A549 (cell line): ENCODE measurements at regions not wholly inside any gene's neighbourhood (a gene's known extent, or its start where the extent isn't known, plus 50 kb on each side); places are given as distances from the start of the nearest gene placed in this dataset.

Experiments used
- KDM1A ChIP-seq: fragments of 200-600 bp; sonication (generic); IDR thresholded peaks from 2 replicates; pipeline ENCODE4 v1.6.1; 2016; ENCODE audit warnings: low read depth, mild to moderate bottlenecking
- MYC ChIP-seq: IDR thresholded peaks from 2 replicates; pipeline ENCODE4 v1.6.1; 2012; ENCODE audit warnings: mild to moderate bottlenecking, inconsistent platforms, low read length, improper control_type of control experiment, borderline replicate concordance
- POLR2A ChIP-seq: IDR thresholded peaks from 2 replicates; pipeline ENCODE4 v1.6.1; 2012; ENCODE audit warnings: mild to moderate bottlenecking, low read length
- RCOR1 ChIP-seq: fragments of 150-350 bp; IDR thresholded peaks from 2 replicates; pipeline ENCODE4 v1.6.1; 2014; ENCODE audit warnings: antibody characterized with exemption, low read length, low read depth
- TF ChIP-seq, protein P1 (sequence below): fragments of 200-600 bp; sonication (generic); IDR thresholded peaks from 2 replicates; pipeline ENCODE4 v1.6.1; 2016; ENCODE audit warnings: antibody characterized with exemption, mild to moderate bottlenecking, moderate library complexity
- TF ChIP-seq, protein P2 (sequence below): fragments of >200 bp; sonication (Bioruptor Twin); formaldehyde crosslinking; IDR thresholded peaks from 3 replicates; pipeline ENCODE4 v1.5.1; 2016

DNA sequence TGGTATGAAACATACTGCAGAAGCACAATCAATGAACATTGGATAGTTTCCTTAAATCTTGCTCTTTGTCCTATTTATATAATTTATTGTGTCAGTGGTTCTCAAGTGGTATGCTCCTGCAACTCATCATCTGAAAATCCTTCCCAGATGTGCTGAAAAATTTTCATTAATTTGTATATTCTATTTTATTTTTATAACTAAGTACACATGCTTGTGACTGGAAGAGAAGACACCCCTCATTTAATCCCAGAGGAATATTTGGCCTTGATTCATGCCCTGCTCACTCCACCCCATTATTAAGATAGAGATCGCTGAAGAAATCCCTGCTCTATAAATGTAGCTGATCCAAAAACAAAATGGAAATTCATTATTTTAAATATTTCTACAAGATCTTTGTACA lies 870.5 kb upstream of the CXADR start:
- TF ChIP-seq, protein P1, sequence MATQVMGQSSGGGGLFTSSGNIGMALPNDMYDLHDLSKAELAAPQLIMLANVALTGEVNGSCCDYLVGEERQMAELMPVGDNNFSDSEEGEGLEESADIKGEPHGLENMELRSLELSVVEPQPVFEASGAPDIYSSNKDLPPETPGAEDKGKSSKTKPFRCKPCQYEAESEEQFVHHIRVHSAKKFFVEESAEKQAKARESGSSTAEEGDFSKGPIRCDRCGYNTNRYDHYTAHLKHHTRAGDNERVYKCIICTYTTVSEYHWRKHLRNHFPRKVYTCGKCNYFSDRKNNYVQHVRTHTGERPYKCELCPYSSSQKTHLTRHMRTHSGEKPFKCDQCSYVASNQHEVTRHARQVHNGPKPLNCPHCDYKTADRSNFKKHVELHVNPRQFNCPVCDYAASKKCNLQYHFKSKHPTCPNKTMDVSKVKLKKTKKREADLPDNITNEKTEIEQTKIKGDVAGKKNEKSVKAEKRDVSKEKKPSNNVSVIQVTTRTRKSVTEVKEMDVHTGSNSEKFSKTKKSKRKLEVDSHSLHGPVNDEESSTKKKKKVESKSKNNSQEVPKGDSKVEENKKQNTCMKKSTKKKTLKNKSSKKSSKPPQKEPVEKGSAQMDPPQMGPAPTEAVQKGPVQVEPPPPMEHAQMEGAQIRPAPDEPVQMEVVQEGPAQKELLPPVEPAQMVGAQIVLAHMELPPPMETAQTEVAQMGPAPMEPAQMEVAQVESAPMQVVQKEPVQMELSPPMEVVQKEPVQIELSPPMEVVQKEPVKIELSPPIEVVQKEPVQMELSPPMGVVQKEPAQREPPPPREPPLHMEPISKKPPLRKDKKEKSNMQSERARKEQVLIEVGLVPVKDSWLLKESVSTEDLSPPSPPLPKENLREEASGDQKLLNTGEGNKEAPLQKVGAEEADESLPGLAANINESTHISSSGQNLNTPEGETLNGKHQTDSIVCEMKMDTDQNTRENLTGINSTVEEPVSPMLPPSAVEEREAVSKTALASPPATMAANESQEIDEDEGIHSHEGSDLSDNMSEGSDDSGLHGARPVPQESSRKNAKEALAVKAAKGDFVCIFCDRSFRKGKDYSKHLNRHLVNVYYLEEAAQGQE = no peak
- TF ChIP-seq KDM1A = no peak
- no peak for TF ChIP-seq MYC
- TF ChIP-seq POLR2A = no peak
- no peak for TF ChIP-seq RCOR1
- TF ChIP-seq, protein P2, sequence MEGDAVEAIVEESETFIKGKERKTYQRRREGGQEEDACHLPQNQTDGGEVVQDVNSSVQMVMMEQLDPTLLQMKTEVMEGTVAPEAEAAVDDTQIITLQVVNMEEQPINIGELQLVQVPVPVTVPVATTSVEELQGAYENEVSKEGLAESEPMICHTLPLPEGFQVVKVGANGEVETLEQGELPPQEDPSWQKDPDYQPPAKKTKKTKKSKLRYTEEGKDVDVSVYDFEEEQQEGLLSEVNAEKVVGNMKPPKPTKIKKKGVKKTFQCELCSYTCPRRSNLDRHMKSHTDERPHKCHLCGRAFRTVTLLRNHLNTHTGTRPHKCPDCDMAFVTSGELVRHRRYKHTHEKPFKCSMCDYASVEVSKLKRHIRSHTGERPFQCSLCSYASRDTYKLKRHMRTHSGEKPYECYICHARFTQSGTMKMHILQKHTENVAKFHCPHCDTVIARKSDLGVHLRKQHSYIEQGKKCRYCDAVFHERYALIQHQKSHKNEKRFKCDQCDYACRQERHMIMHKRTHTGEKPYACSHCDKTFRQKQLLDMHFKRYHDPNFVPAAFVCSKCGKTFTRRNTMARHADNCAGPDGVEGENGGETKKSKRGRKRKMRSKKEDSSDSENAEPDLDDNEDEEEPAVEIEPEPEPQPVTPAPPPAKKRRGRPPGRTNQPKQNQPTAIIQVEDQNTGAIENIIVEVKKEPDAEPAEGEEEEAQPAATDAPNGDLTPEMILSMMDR = no peak
